ENCODE measurements at regions not wholly inside any gene's neighbourhood (a gene's known extent, or its start where the extent isn't known, plus 50 kb on each side); places are given as distances from the start of the nearest gene placed in this dataset.

- Histone ChIP-seq H3K9me3 (ENCODE audit: control extremely low read depth in 1 of 3, control insufficient read depth in 2 of 3, insufficient read depth in 1 of 3, low read length in 2 of 3) (peaks cover 0 to 3% (median 0%) of the 10 kb centered on the region in 3 donors), H4K20me1 (ENCODE audit: control insufficient read depth, insufficient read depth, low read length, poor library complexity, severe bottlenecking) (no peaks in the 10 kb centered on the region), H3K9ac (ENCODE audit: low read length) (no peak overlapping the region), H3K27ac (ENCODE audit: low read length in 2 of 2) (no peak overlapping the region), H3K27me3 (replicated peaks in 1 of 4; ENCODE audit: control extremely low read depth in 1 of 4, control insufficient read depth in 3 of 4, insufficient read depth in 4 of 4, low read length in 3 of 4) (no peaks in the 10 kb centered on the region), H3K4me3 (ENCODE audit: control extremely low read depth in 1 of 5, extremely low read depth in 1 of 5, insufficient read depth in 1 of 5, low read depth in 2 of 5, low read length in 4 of 5) (no peak overlapping the region), H3K4me1 (ENCODE audit: control insufficient read depth in 2 of 2, insufficient read depth in 2 of 2, low read length in 2 of 2) (no peaks in the 10 kb centered on the region), H2AFZ (ENCODE audit: insufficient read depth, low read depth, low read length, poor library complexity, severe bottlenecking) (no peak overlapping the region), H3K4me2 (replicated peaks; ENCODE audit: low read depth, low read length, poor library complexity, severe bottlenecking) (no peak overlapping the region), H3K36me3 (replicated peaks in 1 of 2; ENCODE audit: control extremely low read depth in 1 of 2, control insufficient read depth in 1 of 2, extremely low read depth in 1 of 2, insufficient read depth in 2 of 2, low read length in 1 of 2) (no peaks in the 10 kb centered on the region), H3K79me2 (ENCODE audit: control insufficient read depth, insufficient read depth, low read length) (no peaks in the 10 kb centered on the region)
- H3K27ac Mint-ChIP-seq: no peak overlapping the region
- no peak overlapping the region for H3K4me3 Mint-ChIP-seq
- intact Hi-C loops (cut with micrococcal nuclease): no loop called here
- ATAC-seq (ENCODE audit: low read depth) (no peak), DNase-seq (no peak)
- ChIA-PET CTCF (no interaction called here), POLR2A (no interaction called here)
- no peak for TF ChIP-seq EZH2 (IDR thresholded peaks at IDR 0.05; ENCODE audit: borderline replicate concordance, insufficient read depth, low read depth, low read length, poor library complexity, severe bottlenecking)
- TF ChIP-seq CTCF (IDR thresholded peaks at IDR 0.05): no peak
- H3K4me1 Mint-ChIP-seq: no peaks in the 10 kb centered on the region
- 50% methylated on average over 1 of the region's 2 CpGs for WGBS (ENCODE audit: insufficient coverage)
- no peaks in the 10 kb centered on the region for H3K9me3 Mint-ChIP-seq (ENCODE audit: insufficient read depth)
- H3K27me3 Mint-ChIP-seq: no peaks in the 10 kb centered on the region
Observed at GRCh38 chr4:126058596-126058995, 743.8 kb downstream of the FAT4 start.

- POLR2A ChIA-PET: no interaction called here
- Mint-ChIP-seq H3K4me1 (no peaks in the 10 kb centered on the region), H3K4me3 (no peak overlapping the region), H3K9me3 (ENCODE audit: insufficient read depth) (no peaks in the 10 kb centered on the region), H3K27ac (no peak overlapping the region), H3K27me3 (no peaks in the 10 kb centered on the region)
- no peaks in the 10 kb centered on the region for H3K4me1 ChIP-seq (ENCODE audit: control insufficient read depth in 2 of 2, insufficient read depth in 2 of 2, low read length in 2 of 2)
- no peaks in the 10 kb centered on the region for H4K20me1 ChIP-seq (ENCODE audit: control insufficient read depth, insufficient read depth, low read length, poor library complexity, severe bottlenecking)
- H3K9me3 ChIP-seq (ENCODE audit: control extremely low read depth in 1 of 3, control insufficient read depth in 2 of 3, insufficient read depth in 1 of 3, low read length in 2 of 3): peaks cover 0 to 8% (median 0%) of the 10 kb centered on the region in 3 donors
- CTCF ChIA-PET: no interaction called here
- no peaks in the 10 kb centered on the region for H3K36me3 ChIP-seq (replicated peaks in 1 of 2; ENCODE audit: control extremely low read depth in 1 of 2, control insufficient read depth in 1 of 2, extremely low read depth in 1 of 2, insufficient read depth in 2 of 2, low read length in 1 of 2)
- 100% methylated on average over 2 of the region's 4 CpGs for WGBS (ENCODE audit: insufficient coverage)
- H3K9ac ChIP-seq (ENCODE audit: low read length): no peak overlapping the region
- no peaks in the 10 kb centered on the region for H3K27me3 ChIP-seq (replicated peaks in 1 of 4; ENCODE audit: control extremely low read depth in 1 of 4, control insufficient read depth in 3 of 4, insufficient read depth in 4 of 4, low read length in 3 of 4)
- H2AFZ ChIP-seq (ENCODE audit: insufficient read depth, low read depth, low read length, poor library complexity, severe bottlenecking): no peak overlapping the region
- no peak overlapping the region for H3K27ac ChIP-seq (ENCODE audit: low read length in 2 of 2)
- no peak for TF ChIP-seq EZH2 (IDR thresholded peaks at IDR 0.05; ENCODE audit: borderline replicate concordance, insufficient read depth, low read depth, low read length, poor library complexity, severe bottlenecking)
- TF ChIP-seq CTCF (IDR thresholded peaks at IDR 0.05): no peak
- intact Hi-C loops (cut with micrococcal nuclease): no loop called here
- no peak overlapping the region for H3K4me3 ChIP-seq (ENCODE audit: control extremely low read depth in 1 of 5, extremely low read depth in 1 of 5, insufficient read depth in 1 of 5, low read depth in 2 of 5, low read length in 4 of 5)
- DNase-seq: no peak
- no peak for ATAC-seq (ENCODE audit: low read depth)
- no peaks in the 10 kb centered on the region for H3K79me2 ChIP-seq (ENCODE audit: control insufficient read depth, insufficient read depth, low read length)
- H3K4me2 ChIP-seq (replicated peaks; ENCODE audit: low read depth, low read length, poor library complexity, severe bottlenecking): no peak overlapping the region
Observed at GRCh38 chr4:126061655-126062054, 746.9 kb downstream of the FAT4 start.

Data from B cell (primary cell).